ES-I3 (cell line): ENCODE measurements at regions not wholly inside any gene's neighbourhood (a gene's known extent, or its start where the extent isn't known, plus 50 kb on each side); places are given as distances from the start of the nearest gene placed in this dataset.

Source experiments
- H3K36me3 ChIP-seq: 2 replicates; pipeline ENCODE4 v1.6.1; 2013; ENCODE audit warnings: mild to moderate bottlenecking, low read length, control low read depth, moderate library complexity; ENCODE audit not compliant: insufficient read depth
- H3K4me1 ChIP-seq: 2 replicates; pipeline ENCODE4 v1.6.1; 2013; ENCODE audit warnings: mild to moderate bottlenecking, control low read depth, low read length; ENCODE audit not compliant: insufficient read depth
- H3K9ac ChIP-seq: 2 replicates; pipeline ENCODE4 v1.6.1; 2013; ENCODE audit warnings: low read depth, mild to moderate bottlenecking, low read length, moderate library complexity
- H3K9me3 ChIP-seq: 2 replicates; pipeline ENCODE4 v1.6.1; 2013; ENCODE audit warnings: mild to moderate bottlenecking, low read length, moderate library complexity; ENCODE audit not compliant: control insufficient read depth, insufficient read depth

GRCh38 chr3:148002705-148003205 lies 593.6 kb downstream of the ZIC1 start:
- Histone ChIP-seq H3K9ac (no peak overlapping the region), H3K9me3 (no peaks in the 10 kb centered on the region; the same call in 1 of the 2 replicates), H3K4me1 (peaks cover 5% of the 10 kb centered on the region; the same call in 1 of the 2 replicates), H3K36me3 (no peaks in the 10 kb centered on the region)

GRCh38 chr3:148004331-148004730 lies 595.2 kb downstream of the ZIC1 start:
- no peaks in the 10 kb centered on the region; the same call in 1 of the 2 replicates for H3K9me3 ChIP-seq
- peaks cover 5% of the 10 kb centered on the region; the same call in 1 of the 2 replicates for H3K4me1 ChIP-seq
- no peaks in the 10 kb centered on the region for H3K36me3 ChIP-seq
- H3K9ac ChIP-seq: no peak overlapping the region

- peaks cover 5% of the 10 kb centered on the region; the same call in 1 of the 2 replicates for H3K4me1 ChIP-seq
- no peak overlapping the region for H3K9ac ChIP-seq
- H3K36me3 ChIP-seq: no peaks in the 10 kb centered on the region
- no peaks in the 10 kb centered on the region for H3K9me3 ChIP-seq
These were observed 596.3 kb downstream of the ZIC1 start for GRCh38 chr3:148005456-148005855.

- Histone ChIP-seq H3K9me3 (no peaks in the 10 kb centered on the region), H3K4me1 (peaks cover 5% of the 10 kb centered on the region; the same call in 1 of the 2 replicates), H3K36me3 (no peaks in the 10 kb centered on the region), H3K9ac (no peak overlapping the region)
These were observed 597.3 kb downstream of the ZIC1 start for GRCh38 chr3:148006508-148006907.

GRCh38 chr3:148008591-148008990 lies 599.4 kb downstream of the ZIC1 start:
- no peaks in the 10 kb centered on the region for H3K9me3 ChIP-seq
- peaks cover 5% of the 10 kb centered on the region; the same call in 1 of the 2 replicates for H3K4me1 ChIP-seq
- no peaks in the 10 kb centered on the region for H3K36me3 ChIP-seq
- H3K9ac ChIP-seq: no peak overlapping the region

- Histone ChIP-seq H3K4me1 (no peaks in the 10 kb centered on the region), H3K36me3 (no peaks in the 10 kb centered on the region), H3K9me3 (no peaks in the 10 kb centered on the region), H3K9ac (no peak overlapping the region)
These were observed 611.7 kb downstream of the ZIC1 start for GRCh38 chr3:148020861-148021260.

GRCh38 chr3:148021381-148021780 lies 612.2 kb downstream of the ZIC1 start:
- Histone ChIP-seq H3K9me3 (no peaks in the 10 kb centered on the region), H3K4me1 (no peaks in the 10 kb centered on the region), H3K36me3 (no peaks in the 10 kb centered on the region)

GRCh38 chr3:148023994-148024393 lies 614.8 kb downstream of the ZIC1 start:
- Histone ChIP-seq H3K9ac (no peak overlapping the region), H3K36me3 (no peaks in the 10 kb centered on the region), H3K4me1 (no peaks in the 10 kb centered on the region), H3K9me3 (no peaks in the 10 kb centered on the region)

More at GRCh38 chr3:148021381-148021780, 612.2 kb downstream of the ZIC1 start:
- no peak overlapping the region for H3K9ac ChIP-seq

- Histone ChIP-seq H3K36me3 (no peaks in the 10 kb centered on the region), H3K9me3 (no peaks in the 10 kb centered on the region), H3K9ac (no peak overlapping the region), H3K4me1 (no peaks in the 10 kb centered on the region)
These were observed 616.9 kb downstream of the ZIC1 start for GRCh38 chr3:148026009-148026588.

- Histone ChIP-seq H3K9ac (no peak overlapping the region), H3K9me3 (no peaks in the 10 kb centered on the region), H3K36me3 (no peaks in the 10 kb centered on the region), H3K4me1 (no peaks in the 10 kb centered on the region)
These were observed 621.8 kb downstream of the ZIC1 start for GRCh38 chr3:148030975-148031374.

GRCh38 chr3:148034353-148034752 lies 625.2 kb downstream of the ZIC1 start:
- Histone ChIP-seq H3K9ac (no peak overlapping the region), H3K9me3 (no peaks in the 10 kb centered on the region), H3K4me1 (no peaks in the 10 kb centered on the region; the same call in 1 of the 2 replicates), H3K36me3 (no peaks in the 10 kb centered on the region)

GRCh38 chr3:148036331-148036876 lies 627.2 kb downstream of the ZIC1 start:
- no peaks in the 10 kb centered on the region; the same call in 1 of the 2 replicates for H3K4me1 ChIP-seq
- no peaks in the 10 kb centered on the region for H3K9me3 ChIP-seq
- H3K9ac ChIP-seq: no peak overlapping the region
- H3K36me3 ChIP-seq: no peaks in the 10 kb centered on the region

- H3K9me3 ChIP-seq: no peaks in the 10 kb centered on the region
- H3K4me1 ChIP-seq: no peaks in the 10 kb centered on the region
- no peaks in the 10 kb centered on the region for H3K36me3 ChIP-seq
- H3K9ac ChIP-seq: no peak overlapping the region
These were observed 633.7 kb downstream of the ZIC1 start for GRCh38 chr3:148042663-148043445.

- H3K9me3 ChIP-seq: no peaks in the 10 kb centered on the region
- no peaks in the 10 kb centered on the region for H3K36me3 ChIP-seq
- H3K4me1 ChIP-seq: no peaks in the 10 kb centered on the region
- no peak overlapping the region for H3K9ac ChIP-seq
These were observed 635.0 kb downstream of the ZIC1 start for GRCh38 chr3:148044151-148044550.
